Cardiac fibroblast (primary cell): ENCODE measurements at regions not wholly inside any gene's neighbourhood (a gene's known extent, or its start where the extent isn't known, plus 50 kb on each side); places are given as distances from the start of the nearest gene placed in this dataset.
A peak's percentile ranks its signal among the peaks of the same experiment; 100 is the strongest.

Experiments used
- DNase-seq, 2 donors: peaks; one replicate each; pipeline versions ENCODE4 v3.0.0 to v3.0.0-alpha.2; 2010; ENCODE audit warnings: low read depth in 2 of 2
- H3K4me3 ChIP-seq, 2 donors: replicated peaks in 1 of 2; 1 replicate in 1 of 2; 2 replicates in 1 of 2; pipeline ENCODE4 v1.5.1; 2011; ENCODE audit warnings: low read depth in 2 of 2, low read length in 2 of 2, mild to moderate bottlenecking in 2 of 2, moderate library complexity in 1 of 2
- CTCF ChIP-seq: IDR thresholded peaks from one replicate; pipeline ENCODE4 v1.5.1; 2011; ENCODE audit warnings: low read depth, mild to moderate bottlenecking, low read length, inconsistent platforms

- TF ChIP-seq CTCF = no peak
- H3K4me3 ChIP-seq = no peak overlapping the region
- DNase-seq = no peak
Measured at GRCh38 chr2:217749008-217749407, 253.8 kb downstream of the TNS1 start.

GRCh38 chr2:217746808-217747207 lies 256.0 kb downstream of the TNS1 start:
- H3K4me3 ChIP-seq = no peak overlapping the region
- DNase-seq = peak; percentile 18 to 52
- no peak for TF ChIP-seq CTCF

GRCh38 chr2:217743966-217744761 lies 258.6 kb downstream of the TNS1 start:
- no peak overlapping the region for H3K4me3 ChIP-seq
- no peak for TF ChIP-seq CTCF
- DNase-seq = peak in 1 of 2 donors; percentile 39

- TF ChIP-seq CTCF = no peak
- DNase-seq = no peak
- no peak overlapping the region for H3K4me3 ChIP-seq
Measured at GRCh38 chr2:217743407-217743806, 259.4 kb downstream of the TNS1 start.

GRCh38 chr2:217742841-217743240 lies 260.0 kb downstream of the TNS1 start:
- no peak for DNase-seq
- no peak overlapping the region for H3K4me3 ChIP-seq
- TF ChIP-seq CTCF = no peak

GRCh38 chr2:217742276-217742675 lies 260.5 kb downstream of the TNS1 start:
- no peak for TF ChIP-seq CTCF
- no peak overlapping the region for H3K4me3 ChIP-seq
- DNase-seq = no peak
